C4-2B (cell line): ENCODE measurements at regions not wholly inside any gene's neighbourhood (a gene's known extent, or its start where the extent isn't known, plus 50 kb on each side); places are given as distances from the start of the nearest gene placed in this dataset.
"Not testable (repeated sequence)": the region's sequence is repeated elsewhere in the genome, so short reads cannot be mapped to it uniquely, and the experiment has no call there.

Experiments used
- H3K27ac ChIP-seq: fragments of 450-650 bp; 2 replicates; pipeline ENCODE4 v1.5.1; 2017
- ZFX ChIP-seq: fragments of 450-650 bp; IDR thresholded peaks from 2 replicates; pipeline ENCODE4 v1.6.1; 2017
- TF ChIP-seq, protein P1 (sequence below): fragments of 450-650 bp; conservative IDR thresholded peaks from 2 replicates; pipeline ENCODE4 v1.5.1; 2017; ENCODE audit warnings: mild to moderate bottlenecking

- no peak overlapping the region for H3K27ac ChIP-seq
- TF ChIP-seq ZFX, result no peak
- TF ChIP-seq, protein P1, sequence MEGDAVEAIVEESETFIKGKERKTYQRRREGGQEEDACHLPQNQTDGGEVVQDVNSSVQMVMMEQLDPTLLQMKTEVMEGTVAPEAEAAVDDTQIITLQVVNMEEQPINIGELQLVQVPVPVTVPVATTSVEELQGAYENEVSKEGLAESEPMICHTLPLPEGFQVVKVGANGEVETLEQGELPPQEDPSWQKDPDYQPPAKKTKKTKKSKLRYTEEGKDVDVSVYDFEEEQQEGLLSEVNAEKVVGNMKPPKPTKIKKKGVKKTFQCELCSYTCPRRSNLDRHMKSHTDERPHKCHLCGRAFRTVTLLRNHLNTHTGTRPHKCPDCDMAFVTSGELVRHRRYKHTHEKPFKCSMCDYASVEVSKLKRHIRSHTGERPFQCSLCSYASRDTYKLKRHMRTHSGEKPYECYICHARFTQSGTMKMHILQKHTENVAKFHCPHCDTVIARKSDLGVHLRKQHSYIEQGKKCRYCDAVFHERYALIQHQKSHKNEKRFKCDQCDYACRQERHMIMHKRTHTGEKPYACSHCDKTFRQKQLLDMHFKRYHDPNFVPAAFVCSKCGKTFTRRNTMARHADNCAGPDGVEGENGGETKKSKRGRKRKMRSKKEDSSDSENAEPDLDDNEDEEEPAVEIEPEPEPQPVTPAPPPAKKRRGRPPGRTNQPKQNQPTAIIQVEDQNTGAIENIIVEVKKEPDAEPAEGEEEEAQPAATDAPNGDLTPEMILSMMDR, result no peak
These were observed 307.0 kb downstream of the C12orf75 start for GRCh38 chr12:105637470-105637869.

GRCh38 chr12:105640761-105641160, 310.3 kb downstream of the C12orf75 start:
- TF ChIP-seq, protein P1, result no peak
- TF ChIP-seq ZFX, result no peak
- no peak overlapping the region for H3K27ac ChIP-seq

GRCh38 chr12:105641749-105642148, 311.3 kb downstream of the C12orf75 start:
- H3K27ac ChIP-seq, result no peak overlapping the region
- TF ChIP-seq, protein P1, result no peak
- TF ChIP-seq ZFX, result no peak

DNA sequence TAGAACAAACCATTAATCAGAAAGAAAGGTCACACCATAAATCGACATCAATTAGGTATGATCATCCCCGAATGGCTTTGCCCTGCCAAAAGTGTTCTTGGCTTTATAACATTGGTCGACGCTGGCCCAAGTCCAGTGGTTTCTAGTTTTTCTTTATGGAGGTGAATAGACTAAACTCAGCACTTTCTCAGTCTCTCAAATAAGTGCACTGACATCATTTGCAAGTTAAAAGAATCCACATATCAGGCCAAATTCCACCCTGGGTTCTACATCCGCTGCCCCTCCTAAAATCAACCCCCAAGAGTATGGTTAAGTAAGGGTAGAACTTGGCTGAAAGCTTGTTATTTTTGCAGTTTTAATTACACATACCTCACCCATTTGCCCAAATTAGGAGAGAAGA, 314.3 kb downstream of the C12orf75 start:
- no peak for TF ChIP-seq ZFX
- TF ChIP-seq, protein P1, result no peak
- no peak overlapping the region for H3K27ac ChIP-seq

GRCh38 chr12:105654606-105655005, 324.1 kb downstream of the C12orf75 start:
- TF ChIP-seq, protein P1, result no peak
- no peak for TF ChIP-seq ZFX
- no peak overlapping the region for H3K27ac ChIP-seq

- no peak overlapping the region for H3K27ac ChIP-seq
These were observed 327.9 kb downstream of the C12orf75 start for GRCh38 chr12:105658389-105658788.

DNA sequence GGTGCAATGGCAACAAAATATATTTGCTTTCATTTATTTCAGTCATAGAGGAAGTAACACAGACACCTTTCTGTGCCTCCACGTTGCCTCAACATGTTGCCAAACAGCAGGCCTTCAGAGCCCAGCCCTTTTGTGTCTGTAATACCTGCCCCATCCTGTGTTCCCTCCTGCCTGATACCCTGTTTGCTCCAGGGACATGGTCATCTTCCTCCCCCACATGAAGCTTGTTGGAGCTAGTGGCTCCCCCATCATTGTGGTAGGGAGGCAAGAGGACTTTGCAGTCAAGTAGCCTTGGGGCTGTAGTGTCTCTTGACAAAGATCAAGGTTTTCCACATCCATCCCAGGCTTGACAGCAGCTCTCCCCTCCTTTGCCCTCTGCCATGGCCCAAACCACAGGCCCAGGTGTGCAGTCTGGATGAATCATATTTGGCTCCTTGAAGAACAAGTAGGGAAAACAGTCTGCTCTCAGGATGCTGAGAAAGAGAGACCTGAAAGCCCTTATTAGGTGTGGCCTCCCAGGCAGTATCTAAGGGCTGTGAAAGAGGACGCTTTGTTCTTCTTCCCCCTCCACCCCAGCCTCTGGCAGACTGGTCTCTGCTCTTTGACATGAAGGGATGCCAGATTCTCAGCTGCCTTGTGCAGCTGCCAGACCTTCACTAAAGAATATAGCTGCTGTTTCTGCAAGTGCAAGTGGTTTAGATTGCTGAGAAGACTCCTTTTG, 329.0 kb downstream of the C12orf75 start:
- H3K27ac ChIP-seq, result no peak overlapping the region
- TF ChIP-seq, protein P1, result no peak
- no peak for TF ChIP-seq ZFX

More at GRCh38 chr12:105658389-105658788, 327.9 kb downstream of the C12orf75 start:
- TF ChIP-seq, protein P1, result no peak
- no peak for TF ChIP-seq ZFX

GRCh38 chr12:105664765-105665164, 334.3 kb downstream of the C12orf75 start:
- H3K27ac ChIP-seq, result not testable (repeated sequence)
